HG03354 (cell line): ENCODE measurements at regions not wholly inside any gene's neighbourhood (a gene's known extent, or its start where the extent isn't known, plus 50 kb on each side); places are given as distances from the start of the nearest gene placed in this dataset.

Source experiments
- ATAC-seq: cut with Tn5 transposase; IDR thresholded peaks from one replicate; pipeline ENCODE4 v1.9.1; 2021; ENCODE audit warnings: mild to moderate bottlenecking; ENCODE audit not compliant: unreplicated experiment, poor library complexity, severe bottlenecking

DNA sequence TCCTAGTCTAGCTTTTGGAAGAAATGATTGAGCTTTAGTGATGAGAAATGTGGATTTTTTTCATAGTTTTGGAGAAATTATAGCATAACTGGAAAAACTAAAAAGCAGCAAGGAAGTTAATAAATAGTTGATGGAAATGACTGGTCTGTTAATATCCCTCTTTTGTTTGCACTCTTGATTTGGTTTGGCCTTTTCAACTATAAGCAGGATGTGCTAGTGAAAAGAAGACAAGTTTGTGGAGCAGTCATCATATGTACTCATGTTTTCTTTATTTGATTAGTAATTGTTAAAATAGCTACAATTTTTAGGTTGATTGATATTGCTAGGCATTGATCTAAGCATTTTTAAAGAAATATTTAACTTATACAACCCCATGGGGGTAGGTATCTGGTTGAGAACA lies 374.7 kb downstream of the TAF11L14 start:
- no peak for ATAC-seq

- ATAC-seq = no peak
These were observed 375.8 kb downstream of the TAF11L14 start for GRCh38 chr5:18010053-18010452.

GRCh38 chr5:18018472-18018871 lies 384.2 kb downstream of the TAF11L14 start:
- ATAC-seq = no peak

DNA sequence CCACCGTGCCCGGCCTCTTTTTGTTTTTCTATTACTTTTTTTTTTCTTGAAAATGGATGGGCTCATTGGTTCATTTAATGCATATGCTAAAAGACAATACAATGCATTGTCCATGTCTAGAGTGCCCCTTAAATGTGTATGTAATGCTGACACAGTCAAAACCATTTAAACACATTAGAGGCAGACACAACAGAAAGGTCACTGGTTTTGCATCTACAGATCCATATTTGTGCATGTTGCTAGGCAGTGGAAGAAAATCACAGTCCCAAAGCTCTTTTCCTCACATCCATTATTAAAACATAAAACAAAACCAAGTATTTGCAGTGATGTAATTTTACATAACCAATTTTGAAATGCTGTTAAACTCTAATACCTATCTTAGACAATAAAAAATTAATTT lies 389.0 kb downstream of the TAF11L14 start:
- ATAC-seq = no peak

GRCh38 chr5:18023986-18024385 lies 389.7 kb downstream of the TAF11L14 start:
- ATAC-seq = no peak

DNA sequence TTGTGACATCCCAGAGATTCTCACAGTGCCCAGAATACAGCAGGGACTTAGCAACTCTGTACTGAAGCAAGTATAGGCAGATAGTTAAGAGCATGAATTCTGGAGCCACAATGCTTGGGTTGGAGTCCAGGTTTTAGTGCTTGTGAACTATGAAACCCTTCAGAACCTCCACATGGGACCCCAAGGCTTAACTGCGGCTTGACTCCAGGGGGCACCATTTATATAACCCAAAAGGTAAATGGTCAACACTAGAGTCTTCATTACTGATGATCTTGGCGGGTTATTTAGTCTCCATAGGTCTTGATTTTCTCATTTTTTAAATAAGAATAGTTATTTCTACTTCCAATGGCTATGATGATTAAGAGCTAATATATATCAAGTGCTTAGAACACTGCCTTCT lies 390.3 kb downstream of the TAF11L14 start:
- no peak for ATAC-seq

DNA sequence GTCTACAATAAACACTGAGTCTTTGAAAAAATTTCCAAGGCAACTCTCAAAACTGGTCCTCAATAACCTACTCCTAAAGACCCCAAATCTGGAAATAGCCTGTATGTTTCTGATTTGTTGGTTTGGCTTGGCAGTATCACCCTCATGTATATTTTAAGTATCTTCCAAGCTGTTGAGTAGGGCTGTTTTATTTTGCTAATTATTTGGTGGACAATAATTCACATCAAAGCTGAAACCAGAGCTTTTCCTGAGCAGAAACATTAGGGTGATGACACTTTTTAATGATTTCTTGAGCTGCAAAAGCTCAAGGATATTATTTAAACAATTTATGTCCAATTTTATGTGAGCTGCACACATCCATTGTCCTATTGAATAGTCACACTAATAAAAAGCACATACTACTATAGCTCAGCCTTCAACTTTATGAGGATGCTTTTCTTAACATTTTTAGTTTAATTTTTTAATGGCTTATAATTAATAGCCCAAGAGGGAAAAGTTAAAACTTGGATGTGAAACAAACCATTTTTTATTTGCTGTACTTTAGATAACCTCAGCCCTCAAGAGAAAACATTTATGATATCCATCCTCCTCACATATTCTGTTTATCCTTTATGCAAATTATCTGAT lies 393.1 kb downstream of the TAF11L14 start:
- ATAC-seq = no peak

- ATAC-seq = no peak
These were observed 393.8 kb downstream of the TAF11L14 start for GRCh38 chr5:18028036-18028435.

GRCh38 chr5:18032744-18033143 lies 398.5 kb downstream of the TAF11L14 start:
- ATAC-seq = no peak

DNA sequence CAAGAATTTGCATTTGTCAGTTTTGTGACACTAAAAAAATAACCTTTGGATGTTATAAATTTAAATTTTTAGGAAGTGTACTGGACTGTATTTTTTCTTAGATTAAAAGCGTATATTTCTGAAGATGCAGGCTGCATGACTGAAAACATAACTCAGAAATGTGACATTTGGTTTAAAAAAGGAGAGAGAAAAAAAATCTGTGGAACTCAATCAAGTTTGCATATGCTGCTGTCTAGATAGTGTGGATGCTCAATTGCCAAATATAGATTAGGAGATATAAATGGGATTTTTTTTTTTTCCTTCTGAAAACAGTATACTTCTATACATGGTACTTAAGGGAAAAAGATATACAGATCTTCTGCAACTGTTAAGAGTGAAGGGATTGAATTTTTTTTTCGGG lies 402.3 kb downstream of the TAF11L14 start:
- ATAC-seq = no peak

DNA sequence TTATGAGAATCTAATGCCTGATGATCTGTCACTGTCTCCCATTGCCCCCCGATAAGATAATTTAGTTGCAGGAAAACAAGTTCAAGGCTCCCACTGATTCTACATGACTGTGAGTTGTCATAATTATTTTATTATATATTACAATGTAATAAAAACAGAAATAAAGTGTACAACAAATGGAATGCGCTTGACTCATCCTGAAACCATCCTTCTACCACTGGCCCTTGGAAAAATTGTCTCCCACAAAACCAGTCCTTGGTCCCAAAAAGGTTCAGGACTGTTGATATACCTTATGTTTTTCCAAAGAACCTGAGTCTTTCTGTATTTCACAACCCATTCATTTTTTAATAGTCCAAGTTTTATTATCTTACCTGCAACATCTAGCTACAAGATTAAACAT lies 403.5 kb downstream of the TAF11L14 start:
- no peak for ATAC-seq

DNA sequence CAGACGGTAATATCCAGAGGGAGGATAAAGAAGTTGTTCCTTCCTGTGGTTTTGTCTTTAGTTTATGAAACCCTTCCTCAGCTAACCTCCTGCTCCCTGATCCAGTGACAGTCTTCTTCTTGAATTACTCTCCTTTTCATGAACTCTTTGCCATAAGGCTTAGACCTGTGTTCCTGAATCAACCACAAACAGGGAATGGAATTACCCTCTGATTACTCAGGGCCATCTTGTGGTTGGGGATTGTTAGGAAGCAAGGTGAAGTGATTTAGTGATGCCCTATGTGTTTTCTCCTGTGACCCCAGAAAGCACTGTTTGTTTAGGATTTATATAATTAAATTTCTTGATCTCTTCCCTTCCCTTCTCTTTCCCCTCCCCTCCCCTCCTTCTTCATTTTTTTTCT lies 409.1 kb downstream of the TAF11L14 start:
- ATAC-seq = no peak

- no peak for ATAC-seq
These were observed 414.2 kb downstream of the TAF11L14 start for GRCh38 chr5:18048449-18048848.

GRCh38 chr5:18050345-18050744 lies 416.1 kb downstream of the TAF11L14 start:
- no peak for ATAC-seq

DNA sequence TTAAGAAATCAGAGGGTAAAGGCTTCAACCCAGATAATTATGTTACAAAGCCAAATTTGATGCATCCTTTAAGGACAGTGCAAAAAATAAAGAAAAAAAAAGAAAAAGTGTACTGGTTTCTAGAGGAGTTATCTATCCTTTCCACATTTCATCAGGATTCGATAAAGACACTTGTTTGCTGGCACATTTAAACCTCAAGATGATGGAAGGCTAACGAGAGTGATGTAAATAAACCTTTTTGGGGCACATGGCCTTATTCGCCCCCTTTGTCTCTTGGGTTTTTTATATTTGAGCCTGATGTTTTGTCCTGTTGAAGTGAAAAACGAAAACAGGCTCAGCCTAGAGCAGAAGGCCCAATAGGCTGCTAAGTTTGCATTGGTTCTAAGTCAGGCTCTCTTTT lies 416.5 kb downstream of the TAF11L14 start:
- ATAC-seq = no peak

DNA sequence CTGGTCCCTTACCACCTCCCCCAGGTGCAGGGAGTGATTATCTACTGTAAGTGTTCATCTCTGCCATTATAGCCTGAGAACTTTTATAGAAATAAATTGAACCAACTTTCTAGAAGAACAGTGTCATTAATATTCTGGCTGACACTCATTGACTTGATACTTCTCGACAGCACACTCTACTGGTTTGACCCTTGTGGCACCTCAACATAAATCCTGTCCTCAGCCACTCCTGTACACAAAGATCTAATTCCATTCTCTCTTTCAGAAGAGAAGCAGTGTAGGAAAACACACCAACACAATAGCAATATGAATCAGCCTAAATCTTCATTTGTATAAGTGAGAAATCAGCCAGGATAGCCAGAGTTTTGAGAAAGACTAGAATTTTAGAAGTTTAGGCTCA lies 417.7 kb downstream of the TAF11L14 start:
- no peak for ATAC-seq

DNA sequence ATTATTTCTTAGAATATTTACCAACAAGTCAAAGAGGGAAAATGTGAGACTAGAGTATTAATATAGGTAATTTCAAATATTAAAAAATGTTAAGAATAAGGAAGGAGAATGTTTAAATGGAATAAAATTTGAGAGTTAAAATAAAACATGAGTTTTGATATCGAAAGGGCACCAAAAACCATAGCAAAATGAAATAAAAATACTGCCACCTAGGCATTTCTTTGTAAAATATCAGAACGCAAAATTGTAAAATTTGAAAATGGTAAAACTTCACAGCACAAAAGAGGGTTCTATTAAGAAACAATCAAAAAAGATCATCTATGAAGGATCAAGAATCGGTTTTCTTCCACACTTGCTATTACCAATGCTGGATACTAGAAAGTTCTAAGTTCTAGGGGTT lies 418.3 kb downstream of the TAF11L14 start:
- ATAC-seq = no peak

DNA sequence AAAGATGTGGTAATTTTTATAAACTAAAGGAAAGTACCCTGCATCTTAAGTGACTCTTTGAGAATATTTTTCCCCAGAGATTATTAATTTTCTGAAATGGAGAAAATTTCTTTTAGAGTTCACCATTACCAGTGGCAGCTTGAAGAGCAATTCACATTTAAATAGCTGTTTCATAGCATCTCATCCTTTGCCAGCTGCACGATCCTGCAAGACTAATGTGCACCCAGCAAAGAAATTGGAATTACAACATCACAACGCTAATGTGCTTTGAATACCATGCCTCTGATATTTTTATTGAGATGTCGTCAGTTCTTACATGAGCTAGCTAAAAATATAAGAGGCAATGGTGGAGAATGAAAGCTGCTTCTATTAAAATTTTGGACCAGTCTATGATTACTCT lies 423.5 kb downstream of the TAF11L14 start:
- ATAC-seq = no peak

- no peak for ATAC-seq
These were observed 433.4 kb downstream of the TAF11L14 start for GRCh38 chr5:18067615-18068014.

GRCh38 chr5:18068826-18069225 lies 434.6 kb downstream of the TAF11L14 start:
- no peak for ATAC-seq

GRCh38 chr5:18069790-18070189 lies 435.5 kb downstream of the TAF11L14 start:
- no peak for ATAC-seq

GRCh38 chr5:18072600-18072999 lies 438.3 kb downstream of the TAF11L14 start:
- ATAC-seq = no peak
